ENCODE measurements at regions not wholly inside any gene's neighbourhood (a gene's known extent, or its start where the extent isn't known, plus 50 kb on each side); places are given as distances from the start of the nearest gene placed in this dataset.
"Not testable (repeated sequence)": the region's sequence is repeated elsewhere in the genome, so short reads cannot be mapped to it uniquely, and the experiment has no call there.

DNA sequence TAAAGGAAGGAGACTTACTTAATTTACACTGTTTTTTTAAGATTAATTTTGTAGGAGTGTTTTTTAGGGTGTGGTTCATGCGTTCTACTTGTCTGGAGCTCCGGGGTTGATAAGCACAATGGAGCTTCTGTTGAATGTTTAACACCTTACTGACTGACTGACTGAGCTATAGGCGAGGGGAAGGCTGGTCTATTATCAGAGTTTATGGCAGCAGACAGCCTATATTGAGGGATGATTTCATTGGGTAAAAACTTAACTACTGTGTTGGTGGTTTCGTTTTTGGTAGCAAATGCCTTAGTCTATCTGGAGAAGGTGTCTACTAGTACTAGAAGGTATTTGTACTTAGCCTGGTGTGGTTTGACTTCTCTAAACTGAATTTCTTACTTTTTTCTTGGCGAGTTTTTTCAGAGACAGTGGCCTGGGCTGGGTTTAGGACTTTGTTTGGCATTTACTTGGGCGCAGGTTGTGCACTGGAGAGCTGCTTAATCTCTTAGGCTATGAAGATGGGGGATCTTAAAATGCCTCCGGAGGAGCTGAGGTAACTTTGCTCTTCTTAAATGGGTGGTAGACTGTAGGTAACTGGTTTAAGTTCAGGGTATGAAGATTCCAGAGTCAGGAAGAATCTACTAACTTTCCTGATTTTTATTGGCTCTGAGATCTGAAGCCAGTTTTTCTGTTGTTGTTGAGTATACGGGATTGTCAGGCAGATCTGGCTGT lies 130.2 kb downstream of the ART5 start:
- H3K36me3 Mint-ChIP-seq, H3K9me3 Mint-ChIP-seq, POLR2A ChIA-PET, DNase-seq, ATAC-seq, H3K4me3 Mint-ChIP-seq: not testable (repeated sequence)
- Mint-ChIP-seq H3K27me3 (peaks cover 0 to 16% (median 6%) of the 10 kb centered on the region in 5 donors), H3K4me1 (peaks cover 7 to 15% (median 13%) of the 10 kb centered on the region in 4 donors), H3K27ac (peak overlapping the region in 9 of 10 donors; percentile 12 to 87 (median 77))

DNA sequence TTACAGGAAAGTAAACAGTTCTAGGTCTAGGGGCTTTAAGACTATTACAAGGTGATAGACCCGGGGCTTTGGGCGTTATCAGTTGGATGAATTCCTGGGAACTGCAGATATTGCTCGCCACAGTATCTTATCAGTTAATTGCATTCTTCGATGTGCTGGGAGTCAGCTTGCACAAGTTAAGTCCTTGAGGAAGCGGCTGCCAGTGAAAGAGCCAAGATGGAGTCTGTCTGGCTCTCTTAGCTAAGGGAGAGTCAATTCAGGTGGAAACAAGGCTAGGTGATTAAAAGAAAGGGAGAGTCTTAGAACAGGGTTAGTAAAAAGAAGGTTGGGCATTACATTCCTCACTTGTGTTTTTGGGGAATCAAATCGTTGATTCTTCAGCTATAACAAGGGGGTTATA lies 130.6 kb upstream of the ZNF195 start:
- DNase-seq, H3K27ac Mint-ChIP-seq, H3K4me3 Mint-ChIP-seq, H3K9me3 Mint-ChIP-seq, H3K36me3 Mint-ChIP-seq, POLR2A ChIA-PET, H3K27me3 Mint-ChIP-seq, ATAC-seq: not testable (repeated sequence)
- peaks cover 7 to 15% (median 13%) of the 10 kb centered on the region in 4 donors for H3K4me1 Mint-ChIP-seq

DNA sequence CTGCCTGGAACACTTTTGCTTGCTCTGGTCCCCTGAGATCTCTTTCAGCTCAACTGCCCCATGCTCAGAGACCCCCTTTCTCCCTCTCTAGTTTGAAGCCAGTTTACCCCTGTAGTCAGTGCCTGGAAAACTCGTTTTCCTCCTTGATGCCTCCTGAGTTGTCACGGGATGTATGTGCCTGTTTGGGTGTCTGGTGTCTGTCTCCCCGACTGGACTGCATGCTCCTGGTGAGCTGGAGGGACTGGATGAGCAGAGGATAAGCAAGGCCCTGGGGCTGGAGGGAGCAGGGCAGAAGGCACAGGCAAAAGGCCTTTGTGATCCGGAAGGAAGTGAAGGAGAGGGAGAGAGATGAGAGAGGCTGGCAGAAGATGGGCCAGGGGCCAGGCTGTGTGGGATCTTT lies 120.3 kb upstream of the ZNF195 start:
- H3K4me3 Mint-ChIP-seq, ATAC-seq, H3K36me3 Mint-ChIP-seq, DNase-seq, H3K4me1 Mint-ChIP-seq, H3K9me3 Mint-ChIP-seq, POLR2A ChIA-PET: not testable (repeated sequence)
- peaks cover 2 to 13% (median 6%) of the 10 kb centered on the region in 5 donors for H3K27me3 Mint-ChIP-seq
- H3K27ac Mint-ChIP-seq = peak overlapping the region in 1 of 10 donors; percentile 13

DNA sequence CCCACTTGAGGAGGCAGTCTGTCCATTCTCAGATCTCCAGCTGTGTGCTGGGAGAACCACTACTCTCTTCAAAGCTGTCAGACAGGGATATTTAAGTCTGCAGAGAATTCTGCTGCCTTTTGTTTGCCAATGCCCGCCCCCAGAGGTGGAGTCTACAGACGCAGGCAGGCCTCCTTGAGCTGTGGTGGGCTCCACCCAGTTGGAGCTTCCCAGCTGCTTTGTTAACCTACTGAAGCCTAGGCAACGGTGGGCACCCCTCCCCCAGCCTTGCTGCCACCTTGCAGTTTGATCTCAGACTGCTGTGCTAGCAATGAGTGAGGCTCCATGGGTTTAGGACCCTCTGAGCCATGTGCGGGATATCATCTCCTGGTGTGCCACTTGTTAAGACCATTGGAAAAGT lies 119.4 kb upstream of the ZNF195 start:
- H3K27me3 Mint-ChIP-seq = peaks cover 2 to 12% (median 6%) of the 10 kb centered on the region in 5 donors
- H3K27ac Mint-ChIP-seq, H3K9me3 Mint-ChIP-seq, H3K4me1 Mint-ChIP-seq, POLR2A ChIA-PET, H3K4me3 Mint-ChIP-seq, ATAC-seq, H3K36me3 Mint-ChIP-seq: not testable (repeated sequence)
- DNase-seq = peak in 2 of 10 donors; percentile 21 to 38

DNA sequence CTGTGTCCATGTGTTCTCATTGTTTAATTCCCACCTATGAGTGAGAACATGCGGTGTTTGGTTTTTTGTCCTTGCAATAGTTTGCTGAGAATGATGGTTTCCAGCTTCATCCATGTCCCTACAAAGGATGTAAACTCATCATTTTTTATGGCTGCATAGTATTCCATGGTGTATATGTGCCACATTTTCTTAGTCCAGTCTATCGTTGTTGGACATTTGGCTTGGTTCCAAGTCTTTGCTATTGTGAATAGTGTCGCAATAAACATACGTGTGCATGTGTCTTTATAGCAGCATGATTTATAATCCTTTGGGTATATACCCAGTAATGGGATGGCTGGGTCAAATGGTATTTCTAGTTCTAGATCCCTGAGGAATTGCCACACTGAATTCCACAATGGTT lies 114.2 kb upstream of the ZNF195 start:
- DNase-seq, H3K9me3 Mint-ChIP-seq, ATAC-seq, H3K27me3 Mint-ChIP-seq, POLR2A ChIA-PET, H3K36me3 Mint-ChIP-seq, H3K4me3 Mint-ChIP-seq, H3K27ac Mint-ChIP-seq, H3K4me1 Mint-ChIP-seq: not testable (repeated sequence)

DNA sequence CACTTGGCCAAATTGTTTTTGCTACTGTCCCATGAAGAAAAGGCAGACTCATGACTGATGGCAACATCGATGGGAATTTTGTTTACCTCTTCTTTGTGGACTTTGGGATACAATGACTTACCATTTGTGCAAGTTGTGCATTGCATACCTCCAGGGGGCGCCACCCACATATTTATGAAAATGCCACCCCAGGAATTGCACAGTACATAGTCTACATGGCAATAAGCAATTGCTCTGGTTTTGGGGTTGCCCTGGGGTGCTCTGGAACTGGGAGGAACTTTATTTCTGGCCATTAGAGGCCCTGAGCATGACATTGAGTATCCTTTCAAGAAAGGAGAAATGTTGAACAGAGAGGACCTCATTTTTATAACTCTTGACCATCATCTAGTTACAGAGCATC lies 109.1 kb upstream of the ZNF195 start:
- DNase-seq, ATAC-seq, H3K4me3 Mint-ChIP-seq: not testable (repeated sequence)

DNA sequence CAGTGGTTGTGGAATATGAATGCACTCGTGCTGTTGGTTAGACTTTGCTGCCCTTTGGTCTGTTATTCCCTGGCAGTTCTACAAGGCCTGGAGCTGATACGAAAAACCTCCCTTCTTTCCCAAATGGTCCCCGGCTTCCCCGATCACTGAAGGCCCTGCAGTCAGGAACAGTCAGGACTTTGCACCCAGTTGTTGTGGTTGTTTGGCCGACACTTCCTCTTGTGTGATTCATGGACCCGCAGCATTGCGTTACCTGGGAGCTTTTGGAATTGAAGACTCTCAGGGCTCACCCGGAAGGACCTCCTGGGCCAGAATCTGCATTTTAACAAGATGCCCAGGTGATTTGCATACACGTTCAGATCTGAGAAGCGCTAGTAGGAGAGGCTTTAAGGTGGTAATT lies 106.8 kb upstream of the ZNF195 start:
- DNase-seq, POLR2A ChIA-PET, H3K27ac Mint-ChIP-seq, H3K4me3 Mint-ChIP-seq, H3K36me3 Mint-ChIP-seq, H3K4me1 Mint-ChIP-seq, ATAC-seq: not testable (repeated sequence)
- Mint-ChIP-seq H3K27me3 (peaks cover 3 to 21% (median 7%) of the 10 kb centered on the region in 5 donors), H3K9me3 (peaks cover 0 to 13% (median 0%) of the 10 kb centered on the region in 9 donors)

More for the DNA sequence above, 109.1 kb upstream of the ZNF195 start:
- H3K27me3 Mint-ChIP-seq = peaks cover 0 to 13% (median 5%) of the 10 kb centered on the region in 5 donors
- H3K4me1 Mint-ChIP-seq, POLR2A ChIA-PET, H3K36me3 Mint-ChIP-seq, H3K9me3 Mint-ChIP-seq, H3K27ac Mint-ChIP-seq: not testable (repeated sequence)

DNA sequence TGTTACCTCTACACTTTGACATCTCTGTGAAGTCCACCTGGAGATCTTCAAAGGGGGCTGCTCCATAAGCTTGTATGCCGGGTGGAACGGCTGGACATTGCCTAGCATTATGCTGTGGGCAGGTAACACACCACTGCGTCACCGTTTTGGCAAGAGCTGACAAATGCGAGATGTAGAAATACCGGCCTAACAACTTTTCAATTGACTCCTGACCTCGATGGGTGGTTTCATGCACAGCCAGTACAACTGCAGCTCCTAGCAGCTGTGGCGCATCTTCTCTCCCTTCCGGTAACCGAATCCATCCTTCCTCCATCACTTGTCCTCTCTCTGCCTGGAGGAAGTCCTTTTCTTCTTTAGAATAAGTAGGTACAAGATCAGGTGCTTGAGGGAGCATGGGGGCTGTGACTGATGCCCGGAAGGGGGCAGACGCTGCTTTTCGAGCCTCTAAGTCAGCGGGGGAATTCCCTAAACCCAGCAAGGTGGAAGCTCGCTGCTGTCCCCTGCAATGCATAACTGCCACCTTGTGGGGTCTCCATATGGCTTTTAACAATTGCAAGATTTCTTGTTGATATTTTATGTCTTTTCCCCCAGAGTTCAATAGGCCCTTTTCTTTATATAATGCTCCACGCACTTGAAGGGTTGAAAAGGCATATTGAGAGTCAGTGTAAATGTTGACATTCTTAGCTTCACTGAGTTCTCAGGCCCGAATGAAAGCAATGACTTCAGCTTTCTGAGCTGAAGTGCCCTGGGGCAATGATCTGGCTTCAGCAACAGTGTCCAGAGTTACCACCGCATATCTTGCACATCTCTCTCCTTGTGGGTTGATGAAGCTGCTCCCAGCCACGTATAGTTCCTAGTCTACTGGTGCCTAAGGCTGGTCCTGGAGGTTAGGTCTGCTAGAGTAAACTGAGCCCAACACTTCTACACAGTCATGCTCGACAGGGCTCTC lies 98.3 kb upstream of the ZNF195 start:
- POLR2A ChIA-PET, H3K9me3 Mint-ChIP-seq, ATAC-seq, H3K27ac Mint-ChIP-seq, H3K27me3 Mint-ChIP-seq, DNase-seq, H3K4me3 Mint-ChIP-seq, H3K4me1 Mint-ChIP-seq, H3K36me3 Mint-ChIP-seq: not testable (repeated sequence)

DNA sequence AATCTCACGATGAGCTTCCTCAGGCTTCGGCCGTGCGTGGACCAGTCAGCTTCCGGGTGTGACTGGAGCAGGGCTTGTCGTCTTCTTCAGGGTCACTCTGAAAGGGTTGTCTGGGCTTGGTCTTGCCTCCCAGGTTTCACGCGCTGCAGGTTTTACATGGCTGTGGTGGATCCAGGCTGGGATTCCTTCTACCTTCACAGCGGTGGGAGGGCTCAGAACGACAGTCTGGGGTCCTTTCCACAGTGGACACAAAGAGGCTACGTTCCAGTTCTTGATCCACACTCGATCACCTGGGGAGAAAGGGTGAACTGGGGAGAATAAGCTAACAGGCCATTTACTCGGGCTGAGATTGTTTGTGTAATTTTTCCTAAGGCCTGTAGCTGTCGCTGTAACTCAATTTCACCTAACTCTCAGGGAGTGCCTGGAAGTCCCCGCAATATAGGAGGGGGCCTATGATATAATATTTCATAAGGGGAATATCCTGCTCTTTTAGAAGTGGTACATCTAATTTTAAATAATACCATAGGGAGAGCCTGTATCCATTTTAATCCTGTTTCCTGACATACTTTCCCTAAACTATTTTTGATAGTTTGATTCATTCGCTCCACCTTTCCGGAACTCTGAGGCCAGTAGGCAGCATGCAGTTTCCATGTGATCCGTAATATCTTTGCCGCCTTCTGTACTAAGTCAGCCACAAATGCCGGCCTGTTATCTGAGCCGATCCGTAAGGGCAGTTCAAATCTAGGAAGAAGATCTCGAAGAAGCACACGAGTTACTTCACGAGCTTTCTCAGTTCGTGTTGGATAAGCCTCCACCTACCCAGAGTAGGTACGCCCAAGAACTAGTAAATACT lies 97.4 kb upstream of the ZNF195 start:
- H3K4me1 Mint-ChIP-seq, POLR2A ChIA-PET, DNase-seq, H3K27ac Mint-ChIP-seq, H3K4me3 Mint-ChIP-seq, H3K36me3 Mint-ChIP-seq, H3K27me3 Mint-ChIP-seq, ATAC-seq, H3K9me3 Mint-ChIP-seq: not testable (repeated sequence)

DNA sequence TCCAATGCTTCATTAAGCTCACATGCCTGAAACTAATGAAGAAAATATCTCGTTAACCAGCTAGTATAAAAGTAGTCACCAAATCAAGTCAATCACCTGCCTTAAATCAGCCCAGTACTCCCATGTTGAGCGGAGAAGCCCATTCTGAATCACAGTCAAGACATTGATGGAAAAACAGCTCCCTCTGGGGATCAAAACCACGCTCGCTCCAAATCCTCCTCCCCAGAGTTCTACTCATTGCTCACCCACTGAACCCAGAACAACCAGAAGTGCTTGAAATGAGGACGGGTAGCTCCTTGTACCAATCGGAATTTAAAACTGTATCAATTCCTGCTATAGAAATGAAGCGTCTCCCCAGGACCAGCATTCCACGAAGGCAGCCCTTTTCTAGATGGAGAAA lies 90.0 kb upstream of the ZNF195 start:
- H3K9me3 Mint-ChIP-seq, POLR2A ChIA-PET: not testable (repeated sequence)

DNA sequence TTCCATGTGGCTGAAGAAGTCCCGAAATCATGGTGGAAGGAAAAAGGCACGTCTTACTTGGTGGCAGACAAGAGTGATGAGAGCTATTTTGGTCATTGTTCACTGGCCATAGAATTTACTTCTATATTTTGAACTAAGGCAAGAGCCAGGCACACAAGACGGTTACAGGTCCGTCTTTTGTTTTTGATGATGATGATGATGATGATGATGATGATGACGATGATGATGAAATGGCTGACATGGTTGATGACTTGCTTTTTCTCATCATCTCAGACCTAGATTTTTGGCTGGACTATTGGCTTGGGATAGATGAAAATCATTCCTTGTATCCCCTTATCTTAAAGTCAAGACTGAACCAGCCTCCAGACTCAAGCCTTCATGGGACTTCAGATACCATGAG lies 88.7 kb upstream of the ZNF195 start:
- POLR2A ChIA-PET, H3K9me3 Mint-ChIP-seq, H3K4me1 Mint-ChIP-seq, ATAC-seq, H3K27me3 Mint-ChIP-seq, H3K4me3 Mint-ChIP-seq, DNase-seq, H3K36me3 Mint-ChIP-seq, H3K27ac Mint-ChIP-seq: not testable (repeated sequence)

More for the DNA sequence above, 90.0 kb upstream of the ZNF195 start:
- H3K4me1 Mint-ChIP-seq, DNase-seq, H3K27ac Mint-ChIP-seq, H3K27me3 Mint-ChIP-seq, ATAC-seq, H3K4me3 Mint-ChIP-seq, H3K36me3 Mint-ChIP-seq: not testable (repeated sequence)

DNA sequence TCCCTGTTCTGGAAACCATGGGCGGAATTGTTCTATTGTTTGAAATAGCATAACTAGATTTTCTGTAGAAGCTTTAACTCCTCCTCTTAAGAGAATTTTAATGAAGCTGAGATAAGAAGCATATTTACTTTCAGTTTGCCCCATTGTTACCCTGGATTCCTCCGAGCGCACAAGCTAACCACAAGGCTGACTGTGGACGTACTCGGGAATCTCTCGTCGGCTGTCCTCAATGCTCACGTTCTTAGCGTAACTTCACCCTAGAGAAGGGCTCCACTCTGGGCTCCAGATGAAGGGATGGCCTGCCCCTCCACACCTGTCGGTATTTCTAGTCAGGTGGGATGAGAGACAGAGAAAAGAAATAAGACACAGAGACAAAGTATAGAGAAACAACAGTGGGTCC lies 76.7 kb upstream of the ZNF195 start:
- ATAC-seq, H3K36me3 Mint-ChIP-seq, H3K9me3 Mint-ChIP-seq, POLR2A ChIA-PET, DNase-seq: not testable (repeated sequence)
- Mint-ChIP-seq H3K27ac (peak overlapping the region in 2 of 10 donors; percentile 4 to 56), H3K4me1 (peaks cover 7 to 16% (median 10%) of the 10 kb centered on the region in 4 donors), H3K27me3 (peaks cover 7 to 37% (median 14%) of the 10 kb centered on the region in 5 donors), H3K4me3 (peak overlapping the region in 9 of 10 donors; percentile 58 to 82 (median 70))

All from naive thymus-derived CD8-positive, alpha-beta T cell (primary cell).